HepG2 (cell line): ENCODE measurements at regions not wholly inside any gene's neighbourhood (a gene's known extent, or its start where the extent isn't known, plus 50 kb on each side); places are given as distances from the start of the nearest gene placed in this dataset.

Experiments
- BATF2 ChIP-seq: sonication (generic); formaldehyde crosslinking; IDR thresholded peaks from 2 replicates; pipeline ENCODE4 v1.8.0; 2022; ENCODE audit warnings: mild to moderate bottlenecking, missing genetic modification reagents, moderate library complexity
- CBX5 ChIP-seq: sonication (generic); formaldehyde crosslinking; IDR thresholded peaks from 2 replicates; pipeline ENCODE4 v1.4.0; 2020; ENCODE audit warnings: missing genetic modification reagents, borderline replicate concordance
- CHD2 ChIP-seq: IDR thresholded peaks from 2 replicates; pipeline ENCODE4 v1.6.1; 2011; ENCODE audit warnings: low read depth, low read length, improper control_type of control experiment
- EHMT2 ChIP-seq: fragments of 200-600 bp; sonication (generic); IDR thresholded peaks from 2 replicates; pipeline ENCODE4 v1.7.0; 2017; ENCODE audit warnings: antibody characterized with exemption, low read depth, low read length, borderline replicate concordance
- KLF13 ChIP-seq: sonication (generic); formaldehyde crosslinking; IDR thresholded peaks from 2 replicates; pipeline ENCODE4 v1.4.0; 2020; ENCODE audit warnings: mild to moderate bottlenecking, missing genetic modification reagents
- NCOA2 ChIP-seq: sonication (generic); formaldehyde crosslinking; IDR thresholded peaks from 2 replicates; pipeline ENCODE4 v1.8.0; 2022; ENCODE audit warnings: inconsistent platforms
- NONO ChIP-seq, 2 experiments: fragments of 450-650 bp in 1 of 2; sonication (generic) in 1 of 2; formaldehyde crosslinking in 1 of 2; IDR thresholded peaks in 1 of 2; conservative IDR thresholded peaks in 1 of 2; 2 replicates each; pipeline versions ENCODE4 v1.6.1 to v1.8.0; 2017 to 2022; ENCODE audit warnings: mild to moderate bottlenecking in 1 of 2, missing genetic modification reagents in 1 of 2, moderate library complexity in 1 of 2
- STAT5B ChIP-seq: sonication (generic); formaldehyde crosslinking; IDR thresholded peaks from 2 replicates; pipeline ENCODE4 v1.4.0; 2020; ENCODE audit warnings: missing genetic modification reagents
- TCF7L2 ChIP-seq: IDR thresholded peaks from 2 replicates; pipeline ENCODE4 v1.6.1; 2011; ENCODE audit warnings: mild to moderate bottlenecking, low read depth, low read length, moderate library complexity
- ZNF446 ChIP-seq: sonication (generic); formaldehyde crosslinking; IDR thresholded peaks from 2 replicates; pipeline ENCODE4 v1.5.0; 2020; ENCODE audit warnings: mild to moderate bottlenecking, missing genetic modification reagents
- ZNF816 ChIP-seq: sonication (generic); formaldehyde crosslinking; IDR thresholded peaks from 2 replicates; pipeline ENCODE4 v1.8.0; 2022; ENCODE audit warnings: missing genetic modification reagents, mild to moderate bottlenecking, borderline replicate concordance

GRCh38 chr4:134343081-134343480, 141.5 kb upstream of the PABPC4L start:
- TF ChIP-seq CBX5 (CRISPR knock-in tag) (no peak), BATF2 (CRISPR knock-in tag) (no peak), STAT5B (CRISPR knock-in tag) (no peak), NCOA2 (no peak), ZNF816 (CRISPR knock-in tag) (no peak), EHMT2 (no peak), CHD2 (no peak), KLF13 (CRISPR knock-in tag) (no peak), NONO (IDR thresholded peaks at IDR 0.05) (no peak), NONO (CRISPR knock-in tag; conservative IDR thresholded peaks at IDR 0.05) (no peak), TCF7L2 (no peak), ZNF446 (CRISPR knock-in tag) (no peak)
